GM21515 (cell line): ENCODE measurements at regions not wholly inside any gene's neighbourhood (a gene's known extent, or its start where the extent isn't known, plus 50 kb on each side); places are given as distances from the start of the nearest gene placed in this dataset.
"Not testable (repeated sequence)": the region's sequence is repeated elsewhere in the genome, so short reads cannot be mapped to it uniquely, and the experiment has no call there.

Experiments
- ATAC-seq: cut with Tn5 transposase; IDR thresholded peaks from one replicate; pipeline ENCODE4 v1.9.1; 2021; ENCODE audit not compliant: unreplicated experiment

DNA sequence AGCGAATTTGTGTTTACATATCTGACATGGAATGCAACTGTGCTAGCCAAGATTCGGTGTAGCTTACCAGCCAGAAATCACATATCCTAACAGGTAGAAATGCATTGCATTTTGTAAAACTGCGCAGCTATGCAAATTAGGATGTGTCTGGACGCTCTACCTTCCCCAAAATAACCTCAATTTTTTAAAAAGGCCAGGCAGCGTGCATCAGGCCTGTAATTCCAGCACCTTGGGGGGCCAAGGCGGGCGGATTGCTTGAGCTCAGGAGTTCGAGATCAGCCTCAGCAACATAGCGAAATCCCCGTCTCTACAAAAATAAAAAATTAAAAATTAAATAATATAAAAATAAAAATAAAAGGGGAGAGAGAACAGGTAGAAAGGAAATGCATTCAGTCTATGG, 305.0 kb downstream of the TYW1 start:
- no peak for ATAC-seq

DNA sequence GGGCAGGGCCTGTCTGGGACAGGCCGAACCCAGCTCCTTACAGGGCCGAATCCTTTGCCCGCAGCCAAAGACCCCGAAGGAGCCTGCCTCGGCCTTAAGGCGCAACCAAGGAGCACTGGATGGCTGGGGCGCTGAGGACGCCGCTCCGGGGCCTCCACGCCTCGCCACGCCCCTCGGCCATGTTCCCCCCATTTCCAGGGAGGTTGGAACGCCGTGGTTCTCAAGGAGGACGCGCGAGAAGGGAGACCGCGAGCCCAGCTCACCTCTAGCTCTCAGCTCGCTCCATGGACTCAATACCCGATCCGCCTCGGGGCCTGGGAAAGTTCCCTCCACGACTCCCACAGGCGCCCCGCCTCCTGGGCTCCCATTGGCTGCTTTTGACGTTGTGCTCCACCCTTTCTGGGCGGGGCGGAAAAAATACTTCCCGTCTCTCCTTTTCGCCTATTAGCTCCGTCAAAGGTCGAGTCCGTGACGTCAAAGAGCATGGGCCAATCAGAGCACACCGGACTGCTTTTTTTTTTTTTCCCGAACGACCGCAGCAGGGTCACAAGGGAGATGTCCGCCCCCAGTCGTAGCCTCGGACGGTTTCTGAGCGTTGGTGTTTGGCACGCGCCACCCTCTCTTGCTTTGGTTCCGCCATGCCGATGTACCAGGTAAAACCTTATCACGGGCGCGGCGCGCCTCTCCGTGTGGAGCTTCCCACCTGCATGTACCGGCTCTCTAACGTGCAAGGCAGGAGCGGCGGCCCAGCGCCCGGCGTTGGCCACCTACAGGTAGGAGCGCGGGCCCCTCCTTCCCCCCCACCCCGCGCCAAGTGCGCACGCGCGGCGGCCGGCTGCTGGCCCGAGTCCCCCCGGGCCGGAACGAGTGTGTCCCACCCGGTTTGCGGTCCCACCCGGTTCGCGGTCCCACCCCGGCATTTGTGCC, 305.7 kb downstream of the TYW1 start:
- ATAC-seq, result peak; percentile 90

DNA sequence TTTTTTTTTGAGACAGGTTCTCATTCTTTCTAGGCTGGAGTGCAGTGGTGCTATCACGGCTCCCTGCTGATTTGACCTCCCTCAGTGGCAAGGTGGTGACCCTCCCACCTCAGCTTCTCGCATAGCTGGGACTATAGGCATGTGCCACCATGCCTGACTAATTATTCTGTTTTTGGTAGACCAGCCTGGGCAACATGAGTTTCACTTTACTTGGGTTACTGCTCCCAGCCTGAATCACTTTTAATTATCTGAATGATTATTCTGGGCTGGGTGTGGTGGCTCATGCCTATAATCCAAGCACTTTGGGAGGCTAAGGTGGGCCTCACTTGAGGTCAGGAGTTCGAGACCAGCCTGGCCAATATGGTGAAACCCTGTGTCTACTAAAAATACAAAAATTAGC, 308.2 kb downstream of the TYW1 start:
- not testable (repeated sequence) for ATAC-seq

DNA sequence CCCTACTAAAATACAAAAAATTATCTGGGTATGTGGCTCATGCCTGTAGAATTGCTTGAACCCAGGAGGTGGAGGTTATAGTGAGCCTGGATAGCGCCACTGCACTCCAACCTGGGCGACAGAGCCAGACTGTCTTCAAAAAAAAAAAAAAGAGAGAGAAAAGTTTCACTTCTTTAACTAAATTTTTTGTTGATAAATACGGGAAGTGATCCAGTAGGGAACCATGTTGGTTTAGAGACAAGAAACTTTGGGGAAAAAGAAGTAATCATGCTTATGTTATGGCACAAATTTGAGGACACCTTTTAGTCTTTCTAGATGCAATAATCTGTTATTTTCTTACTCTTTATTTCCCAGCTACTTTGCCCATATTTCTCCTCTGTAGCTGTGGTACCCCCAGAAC, 309.7 kb downstream of the TYW1 start:
- ATAC-seq, result no peak

DNA sequence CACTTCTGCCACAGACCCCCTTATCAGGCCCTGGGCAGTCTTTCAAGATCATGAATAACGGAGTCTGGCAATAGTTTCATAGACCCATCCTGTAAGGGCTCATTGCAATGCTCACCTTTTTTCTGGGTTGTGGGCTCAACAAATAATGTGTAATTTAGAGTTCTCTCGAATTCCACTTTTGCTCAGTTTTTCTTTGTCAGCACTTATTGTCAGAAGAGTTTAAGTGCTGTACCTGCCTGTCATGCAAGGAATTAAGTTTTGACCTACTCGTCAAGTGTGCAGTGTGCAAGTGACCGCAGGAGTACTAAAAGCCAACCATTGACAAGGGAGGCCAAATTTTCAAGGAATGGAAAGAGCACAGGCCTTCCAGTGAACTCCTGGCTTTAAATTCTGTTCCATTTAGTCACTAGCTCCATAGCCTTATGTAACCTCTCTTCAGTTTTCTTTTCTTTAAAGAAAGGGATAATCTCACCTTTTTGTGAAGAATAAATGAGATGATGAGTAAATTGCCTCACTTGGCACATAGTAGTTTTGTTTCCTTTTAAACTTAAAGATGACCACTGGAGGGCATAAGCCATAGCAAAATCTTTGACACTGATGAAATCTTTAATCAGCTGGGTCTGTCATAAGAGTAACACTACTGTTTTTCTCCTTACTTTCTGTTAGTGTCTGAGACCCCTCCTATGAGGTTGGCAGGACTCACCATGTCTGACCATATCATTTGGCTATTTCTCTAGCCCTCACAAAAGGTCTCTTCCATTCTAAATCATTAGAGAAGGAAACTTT, 313.3 kb downstream of the TYW1 start:
- ATAC-seq, result no peak

DNA sequence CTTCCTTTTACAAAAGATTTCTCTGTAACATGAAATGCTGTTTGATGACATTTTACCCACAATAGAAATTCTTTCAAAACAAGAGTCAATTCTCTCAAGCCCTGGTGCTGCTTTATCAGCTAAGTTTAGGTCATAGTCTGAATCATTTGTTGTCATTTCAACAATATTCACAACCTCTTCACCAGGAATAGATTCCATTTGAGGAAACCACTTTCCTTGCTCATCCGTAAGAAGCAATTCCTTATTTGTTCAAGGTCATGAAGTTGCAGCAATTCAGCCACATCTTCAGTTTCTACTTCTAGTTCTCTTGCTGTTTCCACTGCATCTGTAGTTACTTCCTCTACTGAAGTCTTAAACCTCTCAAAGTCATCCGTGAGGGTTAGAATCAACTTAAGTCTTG, 315.3 kb downstream of the TYW1 start:
- no peak for ATAC-seq

DNA sequence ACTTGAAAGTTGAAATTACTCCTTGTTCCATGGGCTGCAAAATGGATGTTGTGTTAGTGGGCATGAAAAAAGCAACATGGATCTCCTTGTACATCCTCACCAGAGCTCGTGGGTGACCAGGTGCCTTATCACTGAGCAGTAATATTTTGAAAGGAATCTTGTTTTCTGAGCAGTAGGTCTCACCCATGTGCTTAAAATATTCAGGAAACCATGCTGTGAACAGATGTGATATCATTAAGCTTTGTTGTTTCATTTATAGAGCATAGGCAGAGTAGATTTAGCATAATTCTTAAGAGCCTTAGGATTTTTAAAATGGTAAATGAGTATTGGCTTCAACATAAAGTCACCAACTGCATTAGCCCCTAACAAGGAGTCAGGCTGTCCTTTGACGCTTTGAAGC, 316.6 kb downstream of the TYW1 start:
- no peak for ATAC-seq

DNA sequence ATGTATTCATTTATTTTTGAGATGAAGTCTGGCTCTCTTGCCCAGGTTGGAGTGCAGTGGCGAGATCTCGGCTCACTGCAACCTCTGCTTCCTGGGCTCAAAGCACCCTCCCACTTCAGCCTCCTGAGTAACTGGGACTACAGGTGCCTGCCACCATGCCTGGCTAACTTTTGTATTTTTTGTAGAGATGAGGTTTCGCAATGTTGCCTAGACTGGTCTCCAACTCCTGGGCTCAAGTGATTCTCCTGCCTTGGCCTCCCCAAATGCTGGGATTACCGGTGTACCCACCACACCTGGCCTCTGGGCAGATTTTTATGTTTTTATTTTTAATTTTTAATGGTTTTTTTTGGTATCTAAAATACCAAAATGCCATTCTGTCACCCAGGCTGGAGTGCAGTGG, 320.3 kb downstream of the TYW1 start:
- ATAC-seq, result not testable (repeated sequence)

DNA sequence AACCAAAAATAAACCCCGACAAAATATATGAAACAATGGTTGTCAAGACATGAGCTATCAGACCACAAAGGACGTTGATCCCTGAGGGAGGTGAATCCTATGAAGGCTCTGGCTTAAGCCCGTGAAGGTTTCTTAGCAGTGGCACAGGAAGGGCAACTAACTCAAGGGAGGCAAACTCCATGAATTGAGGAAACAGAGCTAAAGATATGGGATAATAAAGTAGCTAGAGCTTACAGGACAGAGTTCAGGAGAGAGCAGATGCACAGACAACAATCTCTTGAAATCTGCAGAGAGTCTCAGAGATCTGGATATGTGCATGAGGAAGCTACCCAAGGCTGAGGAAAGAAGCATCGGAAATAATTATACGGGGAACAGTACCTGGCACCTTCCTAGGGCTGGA, 331.6 kb downstream of the TYW1 start:
- ATAC-seq, result not testable (repeated sequence)

DNA sequence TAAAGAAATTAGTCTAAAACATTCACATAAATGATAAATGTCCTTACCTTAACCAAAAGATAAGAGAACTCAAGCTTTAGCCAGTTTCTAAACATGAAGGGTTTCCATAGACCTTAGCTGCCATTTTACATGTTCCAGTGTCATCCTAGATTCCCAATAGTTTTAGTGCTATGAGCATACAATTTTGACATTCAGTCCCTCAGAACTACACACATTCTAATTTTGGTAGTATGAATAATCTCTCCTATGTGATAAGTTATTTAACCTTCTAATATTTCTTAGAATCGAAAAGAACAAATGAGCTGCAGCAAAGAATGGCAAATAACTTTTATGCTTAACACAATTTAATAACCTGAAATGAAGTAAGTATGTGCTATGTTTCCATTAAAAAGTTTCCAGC, 338.5 kb downstream of the TYW1 start:
- not testable (repeated sequence) for ATAC-seq

DNA sequence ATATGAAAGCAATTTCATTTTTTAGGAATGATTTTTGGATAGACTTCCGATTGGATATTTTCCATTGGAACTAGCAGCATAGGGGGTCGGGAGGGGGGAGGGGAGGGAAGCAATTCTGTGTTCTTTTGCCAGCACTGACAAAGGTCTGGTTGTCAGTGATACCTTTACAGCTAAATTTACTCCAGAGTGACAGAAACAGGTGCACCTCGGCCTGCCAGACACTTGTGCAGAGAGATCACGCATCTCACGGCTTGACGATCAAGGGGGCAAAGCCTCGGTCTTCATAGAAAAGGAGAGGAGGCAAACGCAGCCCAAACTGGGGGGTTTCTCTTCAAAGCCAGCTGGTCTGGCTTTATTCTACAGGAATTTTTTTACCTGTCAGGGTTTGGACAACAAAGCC, 339.0 kb downstream of the TYW1 start:
- not testable (repeated sequence) for ATAC-seq

DNA sequence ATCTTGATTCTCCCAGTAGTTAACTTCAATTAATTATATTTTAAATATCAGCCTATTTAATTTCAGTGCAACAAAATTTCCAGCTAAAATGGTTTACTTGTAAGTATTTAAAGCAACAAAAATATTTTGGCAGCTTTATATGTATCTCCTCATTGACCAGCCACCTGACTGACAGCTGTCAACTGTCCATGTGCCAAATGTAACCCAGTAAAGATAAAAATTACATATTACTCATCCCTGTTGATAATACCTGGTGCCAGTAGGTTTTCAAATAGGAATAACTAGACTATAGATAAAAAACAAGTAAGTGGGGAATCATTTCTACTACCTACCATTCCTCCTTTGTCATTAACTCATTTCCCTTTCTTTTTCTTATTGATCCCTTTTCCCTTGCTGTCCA, 341.9 kb downstream of the TYW1 start:
- ATAC-seq, result not testable (repeated sequence)

DNA sequence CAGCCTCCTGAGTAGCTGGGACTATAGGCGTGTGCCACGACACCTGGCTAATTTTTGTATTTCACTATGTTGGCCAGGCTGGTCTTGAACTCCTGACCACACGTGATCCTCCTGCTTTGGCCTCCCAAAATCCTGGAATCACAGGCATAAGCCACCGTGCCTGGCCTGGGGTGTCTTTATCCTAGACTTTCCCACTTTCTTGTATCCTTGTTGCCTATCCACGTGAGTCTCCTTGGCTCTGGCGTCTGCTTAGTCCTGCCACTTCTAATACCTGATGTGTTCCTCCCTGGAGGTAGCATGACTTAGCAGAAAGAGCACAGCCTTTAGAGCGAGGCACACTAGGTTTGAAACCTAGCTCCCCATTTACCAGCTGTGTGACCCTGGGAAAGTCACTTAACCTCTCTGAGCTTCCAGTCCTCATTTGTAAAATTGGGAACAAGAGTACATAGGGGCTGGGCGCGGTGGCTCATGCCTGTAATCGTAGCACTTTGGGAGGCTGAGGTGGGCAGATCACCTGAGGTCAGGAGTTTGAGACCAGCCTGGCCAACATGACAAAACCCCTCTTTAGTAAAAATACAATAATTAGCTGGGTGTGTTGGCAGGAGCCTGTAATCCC, 344.6 kb downstream of the TYW1 start:
- no peak for ATAC-seq

DNA sequence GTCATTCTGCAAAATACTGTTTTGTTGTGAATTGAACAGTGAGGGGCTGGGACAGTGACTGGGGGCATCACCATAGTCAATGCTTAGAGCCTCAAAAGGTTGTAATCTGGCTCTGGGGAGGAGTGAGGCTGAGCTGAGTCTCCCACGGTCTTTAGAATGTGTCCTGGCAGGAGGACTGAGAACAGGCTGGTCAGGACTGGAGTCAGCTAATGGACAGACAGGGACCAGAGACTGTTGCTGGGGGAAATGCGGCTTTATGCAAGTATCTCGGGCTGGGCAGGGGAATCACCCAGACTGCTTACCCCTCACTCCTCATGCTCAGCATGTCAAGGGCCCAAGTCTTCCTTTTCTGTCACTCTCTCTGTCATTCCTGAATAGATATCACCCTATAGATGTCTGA, 346.5 kb downstream of the TYW1 start:
- ATAC-seq, result no peak

DNA sequence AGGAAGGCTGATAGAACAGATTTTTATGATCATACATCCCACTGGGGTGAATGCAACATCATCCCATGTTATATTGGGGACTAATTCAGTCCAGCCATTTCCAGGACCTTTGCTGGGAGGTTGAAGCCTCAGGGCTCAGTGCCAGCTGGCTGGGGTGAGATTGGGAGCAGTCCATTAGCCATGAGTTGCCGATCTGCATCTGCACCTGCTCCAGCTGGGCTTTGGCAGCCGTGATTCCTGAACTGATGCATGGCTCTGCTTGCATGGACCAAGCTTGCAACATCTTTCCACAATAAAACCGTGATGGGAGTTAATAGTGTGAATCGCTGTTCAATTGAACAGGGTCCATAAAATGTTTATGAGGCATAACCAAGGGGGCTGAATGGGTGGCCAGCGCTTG, 346.9 kb downstream of the TYW1 start:
- no peak for ATAC-seq

DNA sequence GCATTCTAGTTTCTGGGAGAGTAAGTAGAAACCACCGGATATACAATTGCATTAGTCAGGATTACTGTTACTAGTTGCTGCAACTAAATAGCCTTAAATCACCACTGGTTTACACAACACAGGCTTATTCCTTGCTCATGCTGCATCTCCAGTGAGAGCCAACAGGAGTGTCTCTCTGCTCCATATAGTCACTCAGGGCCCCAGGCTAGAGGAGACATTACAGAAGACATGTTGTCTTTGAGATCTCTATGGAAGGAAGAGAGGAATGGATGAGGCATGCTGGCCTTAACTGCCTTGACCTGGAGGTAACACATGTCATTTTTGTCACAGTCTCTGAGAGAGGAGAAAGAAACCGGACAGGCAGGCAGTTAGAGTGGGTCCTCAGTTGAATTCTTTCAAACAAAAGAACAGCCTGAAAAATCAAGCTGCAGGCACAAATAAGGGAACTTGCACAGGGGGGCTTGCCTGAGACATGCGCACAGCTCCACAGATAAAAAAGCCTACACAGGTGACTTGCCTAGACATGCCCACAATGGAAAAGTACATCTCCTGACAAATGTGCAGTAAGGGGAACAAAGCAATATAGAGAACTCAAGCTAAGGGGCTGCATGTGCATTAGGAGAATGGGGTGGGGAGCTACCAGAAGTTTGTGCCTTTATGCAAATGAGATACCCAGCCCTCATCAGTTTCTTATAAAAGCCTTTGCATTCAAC, 348.0 kb downstream of the TYW1 start:
- ATAC-seq, result no peak

DNA sequence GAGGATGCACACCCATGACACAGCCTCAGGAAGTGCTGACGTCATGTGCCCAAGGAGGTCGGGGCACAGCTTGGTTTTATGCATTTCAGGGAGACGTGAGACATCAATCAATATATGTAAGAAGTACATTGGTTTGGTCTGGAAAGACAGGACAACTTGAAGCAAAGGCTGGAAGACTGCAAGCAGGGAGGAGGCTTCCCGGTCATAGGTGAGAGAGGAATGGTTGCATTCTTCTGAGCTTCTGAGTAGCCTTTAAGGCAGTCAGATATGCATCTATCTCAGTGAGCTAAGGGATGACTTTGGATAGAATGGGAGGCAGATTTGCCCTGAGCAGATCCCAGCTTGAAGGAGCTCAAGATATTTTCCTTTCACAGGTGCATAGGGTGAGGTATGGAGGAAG, 349.5 kb downstream of the TYW1 start:
- no peak for ATAC-seq

DNA sequence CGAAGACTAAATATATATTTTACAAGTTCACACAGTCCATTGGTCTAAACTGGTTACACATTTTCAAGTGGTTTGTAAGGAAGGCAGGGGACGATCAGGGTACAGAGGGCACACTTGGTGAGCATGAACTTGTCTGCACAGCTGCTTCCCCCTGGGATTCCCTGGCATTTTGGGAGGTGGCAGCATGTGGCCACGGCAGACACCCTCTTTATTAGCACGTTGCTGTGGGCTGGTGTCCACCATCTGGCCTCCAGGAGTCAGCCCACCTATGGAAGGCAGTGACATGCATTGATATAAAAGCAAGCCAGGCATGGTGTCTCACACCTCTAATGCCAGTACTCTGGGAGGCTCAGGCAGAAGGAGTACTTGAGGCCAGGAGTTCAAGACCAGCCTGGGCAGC, 350.2 kb downstream of the TYW1 start:
- ATAC-seq, result no peak

DNA sequence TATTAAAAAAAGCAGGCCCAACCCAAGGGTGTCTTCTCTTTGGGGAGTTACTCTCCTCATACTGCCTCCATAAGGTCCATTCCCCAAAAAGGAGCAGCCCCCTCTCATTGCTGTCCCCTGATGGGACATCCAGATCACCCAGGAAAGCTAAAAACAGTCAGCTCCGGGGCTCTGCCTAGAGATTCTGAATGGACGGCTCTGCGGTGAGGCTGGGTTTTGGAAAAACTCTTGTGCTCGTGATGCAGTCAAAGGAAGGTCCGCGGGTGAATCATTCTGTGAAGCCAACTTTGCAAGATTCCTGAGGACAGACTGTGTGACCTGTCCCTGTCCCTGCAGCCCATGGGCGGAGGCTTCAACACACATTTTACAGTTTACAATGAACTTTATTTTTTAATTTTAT, 351.5 kb downstream of the TYW1 start:
- no peak for ATAC-seq

DNA sequence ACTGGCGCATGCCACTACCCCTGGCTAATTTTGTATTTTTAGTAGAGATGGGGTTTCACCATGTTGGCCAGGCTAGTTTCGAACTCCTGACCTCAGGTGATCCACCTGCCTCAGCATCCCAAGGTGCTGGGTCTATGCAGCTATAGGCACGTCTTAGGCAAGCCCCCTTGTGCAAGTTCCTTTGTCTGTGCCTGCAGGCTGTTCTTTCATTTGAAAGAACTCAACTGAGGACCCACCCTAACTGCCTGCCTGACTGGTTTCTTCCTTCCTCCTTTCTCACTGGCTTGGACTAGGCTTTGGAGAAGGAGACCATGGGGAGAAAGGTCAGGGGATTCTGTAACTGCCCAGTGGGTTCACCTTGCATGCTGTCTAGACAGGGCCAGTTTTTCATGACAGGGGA, 361.0 kb downstream of the TYW1 start:
- not testable (repeated sequence) for ATAC-seq

DNA sequence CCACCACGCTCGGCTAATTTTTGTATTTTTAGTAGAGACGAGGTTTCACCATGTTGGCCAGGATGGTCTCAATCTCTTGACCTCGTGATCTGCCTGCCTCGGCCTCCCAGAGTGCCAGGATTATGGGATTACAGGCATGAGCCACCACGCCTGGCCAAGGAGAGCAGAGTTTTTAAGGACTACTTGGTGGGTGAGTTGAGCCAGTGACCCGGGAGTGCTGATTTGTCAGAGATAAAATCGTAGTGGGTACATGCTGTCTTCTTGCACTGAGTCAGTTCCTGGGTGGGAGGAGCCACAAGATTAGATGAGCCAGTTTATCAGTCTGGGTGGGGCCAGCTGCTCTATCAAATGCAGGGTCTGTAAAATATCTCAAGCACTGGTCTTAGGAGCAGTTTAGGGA, 361.7 kb downstream of the TYW1 start:
- not testable (repeated sequence) for ATAC-seq
